ENCODE measurements at regions not wholly inside any gene's neighbourhood (a gene's known extent, or its start where the extent isn't known, plus 50 kb on each side); places are given as distances from the start of the nearest gene placed in this dataset.

- TF ChIP-seq EZH2 (IDR thresholded peaks at IDR 0.05; ENCODE audit: borderline replicate concordance, low read depth, low read length, severe bottlenecking) (no peak), CTCF (IDR thresholded peaks at IDR 0.05; ENCODE audit: borderline replicate concordance, extremely low read depth, low read length, poor library complexity, severe bottlenecking) (no peak)
- H3K27ac ChIP-seq (ENCODE audit: low read length) = no peak overlapping the region
- no peak overlapping the region for H2AFZ ChIP-seq (ENCODE audit: low read depth, low read length)
- H4K20me1 ChIP-seq (ENCODE audit: insufficient read depth, low read length) = no peaks in the 10 kb centered on the region
- H3K4me2 ChIP-seq (ENCODE audit: insufficient read depth, low read length) = no peak overlapping the region
- no peak overlapping the region for H3K9ac ChIP-seq (ENCODE audit: low read depth, low read length)
- no peaks in the 10 kb centered on the region for H3K4me1 ChIP-seq (ENCODE audit: insufficient read depth, low read length)
- no peaks in the 10 kb centered on the region for H3K9me3 ChIP-seq (ENCODE audit: insufficient read depth, low read length, severe bottlenecking)
- H3K27me3 ChIP-seq (ENCODE audit: insufficient read depth, low read length, poor library complexity) = no peaks in the 10 kb centered on the region
- no peaks in the 10 kb centered on the region for H3K79me2 ChIP-seq (ENCODE audit: insufficient read depth, low read length)
- no peak overlapping the region for H3K4me3 ChIP-seq (ENCODE audit: low read depth in 1 of 2, low read length in 2 of 2)
- no peaks in the 10 kb centered on the region for H3K36me3 ChIP-seq (ENCODE audit: insufficient read depth, low read length)
- ATAC-seq (ENCODE audit: insufficient read depth, low read depth) (no peak), DNase-seq (no peak)
These were observed 1216.5 kb upstream of the AUTS2 start for GRCh38 chr7:68381731-68382130.

- no peak for TF ChIP-seq CTCF (IDR thresholded peaks at IDR 0.05; ENCODE audit: borderline replicate concordance, extremely low read depth, low read length, poor library complexity, severe bottlenecking)
- TF ChIP-seq EZH2 (IDR thresholded peaks at IDR 0.05; ENCODE audit: borderline replicate concordance, low read depth, low read length, severe bottlenecking) = no peak
- no peaks in the 10 kb centered on the region for H3K9me3 ChIP-seq (ENCODE audit: insufficient read depth, low read length, severe bottlenecking)
- no peak for ATAC-seq (ENCODE audit: insufficient read depth, low read depth)
These were observed 1213.7 kb upstream of the AUTS2 start for GRCh38 chr7:68384581-68384980.

GRCh38 chr7:68393051-68393450 is 1205.2 kb upstream of the AUTS2 start:
- DNase-seq (no peak), ATAC-seq (ENCODE audit: insufficient read depth, low read depth) (no peak)
- Histone ChIP-seq H3K79me2 (ENCODE audit: insufficient read depth, low read length) (no peaks in the 10 kb centered on the region), H3K27me3 (ENCODE audit: insufficient read depth, low read length, poor library complexity) (no peaks in the 10 kb centered on the region), H3K27ac (ENCODE audit: low read length) (no peak overlapping the region), H2AFZ (ENCODE audit: low read depth, low read length) (no peak overlapping the region), H3K36me3 (ENCODE audit: insufficient read depth, low read length) (no peaks in the 10 kb centered on the region), H3K4me3 (ENCODE audit: low read depth in 1 of 2, low read length in 2 of 2) (no peak overlapping the region), H4K20me1 (ENCODE audit: insufficient read depth, low read length) (no peaks in the 10 kb centered on the region), H3K4me1 (ENCODE audit: insufficient read depth, low read length) (no peaks in the 10 kb centered on the region), H3K9ac (ENCODE audit: low read depth, low read length) (no peak overlapping the region), H3K9me3 (ENCODE audit: insufficient read depth, low read length, severe bottlenecking) (no peaks in the 10 kb centered on the region), H3K4me2 (ENCODE audit: insufficient read depth, low read length) (no peak overlapping the region)
- TF ChIP-seq EZH2 (IDR thresholded peaks at IDR 0.05; ENCODE audit: borderline replicate concordance, low read depth, low read length, severe bottlenecking) (no peak), CTCF (IDR thresholded peaks at IDR 0.05; ENCODE audit: borderline replicate concordance, extremely low read depth, low read length, poor library complexity, severe bottlenecking) (no peak)

More at GRCh38 chr7:68384581-68384980, 1213.7 kb upstream of the AUTS2 start:
- DNase-seq = no peak
- no peak overlapping the region for H2AFZ ChIP-seq (ENCODE audit: low read depth, low read length)
- H3K4me1 ChIP-seq (ENCODE audit: insufficient read depth, low read length) = no peaks in the 10 kb centered on the region
- H4K20me1 ChIP-seq (ENCODE audit: insufficient read depth, low read length) = no peaks in the 10 kb centered on the region
- H3K27me3 ChIP-seq (ENCODE audit: insufficient read depth, low read length, poor library complexity) = no peaks in the 10 kb centered on the region
- H3K4me3 ChIP-seq (ENCODE audit: low read depth in 1 of 2, low read length in 2 of 2) = no peak overlapping the region
- no peaks in the 10 kb centered on the region for H3K36me3 ChIP-seq (ENCODE audit: insufficient read depth, low read length)
- H3K27ac ChIP-seq (ENCODE audit: low read length) = no peak overlapping the region
- no peak overlapping the region for H3K9ac ChIP-seq (ENCODE audit: low read depth, low read length)
- no peaks in the 10 kb centered on the region for H3K79me2 ChIP-seq (ENCODE audit: insufficient read depth, low read length)
- H3K4me2 ChIP-seq (ENCODE audit: insufficient read depth, low read length) = no peak overlapping the region

GRCh38 chr7:68394131-68394530 is 1204.1 kb upstream of the AUTS2 start:
- Histone ChIP-seq H3K36me3 (ENCODE audit: insufficient read depth, low read length) (no peaks in the 10 kb centered on the region), H2AFZ (ENCODE audit: low read depth, low read length) (no peak overlapping the region), H3K9ac (ENCODE audit: low read depth, low read length) (no peak overlapping the region), H3K4me2 (ENCODE audit: insufficient read depth, low read length) (no peak overlapping the region), H3K4me3 (ENCODE audit: low read depth in 1 of 2, low read length in 2 of 2) (no peak overlapping the region), H4K20me1 (ENCODE audit: insufficient read depth, low read length) (no peaks in the 10 kb centered on the region), H3K27ac (ENCODE audit: low read length) (no peak overlapping the region), H3K4me1 (ENCODE audit: insufficient read depth, low read length) (no peaks in the 10 kb centered on the region), H3K9me3 (ENCODE audit: insufficient read depth, low read length, severe bottlenecking) (no peaks in the 10 kb centered on the region), H3K27me3 (ENCODE audit: insufficient read depth, low read length, poor library complexity) (no peaks in the 10 kb centered on the region), H3K79me2 (ENCODE audit: insufficient read depth, low read length) (no peaks in the 10 kb centered on the region)
- ATAC-seq (ENCODE audit: insufficient read depth, low read depth) (no peak), DNase-seq (no peak)
- TF ChIP-seq EZH2 (IDR thresholded peaks at IDR 0.05; ENCODE audit: borderline replicate concordance, low read depth, low read length, severe bottlenecking) (no peak), CTCF (IDR thresholded peaks at IDR 0.05; ENCODE audit: borderline replicate concordance, extremely low read depth, low read length, poor library complexity, severe bottlenecking) (no peak)

Data from DND-41 (cell line).